HUES64 (cell line): ENCODE measurements at regions not wholly inside any gene's neighbourhood (a gene's known extent, or its start where the extent isn't known, plus 50 kb on each side); places are given as distances from the start of the nearest gene placed in this dataset.

Experiments used
- H3K27ac ChIP-seq: 2 replicates; pipeline ENCODE4 v1.7.0; 2013; ENCODE audit warnings: low read depth, low read length, inconsistent platforms
- H3K27me3 ChIP-seq: 2 replicates; pipeline ENCODE4 v1.6.1; 2013; ENCODE audit warnings: mild to moderate bottlenecking, low read length; ENCODE audit not compliant: insufficient read depth
- H3K36me3 ChIP-seq: 2 replicates; pipeline ENCODE4 v1.6.1; 2013; ENCODE audit warnings: mild to moderate bottlenecking, low read length; ENCODE audit not compliant: insufficient read depth
- H3K4me1 ChIP-seq: 2 replicates; pipeline ENCODE4 v1.6.1; 2013; ENCODE audit warnings: mild to moderate bottlenecking, low read length, moderate library complexity; ENCODE audit not compliant: insufficient read depth
- H3K4me3 ChIP-seq: 2 replicates; pipeline ENCODE4 v1.5.1; 2013; ENCODE audit warnings: mild to moderate bottlenecking, low read length, moderate library complexity
- H3K9ac ChIP-seq: 2 replicates; pipeline ENCODE4 v1.6.1; 2013; ENCODE audit warnings: mild to moderate bottlenecking, low read depth, low read length
- H3K9me3 ChIP-seq: 2 replicates; pipeline ENCODE4 v1.6.1; 2013; ENCODE audit warnings: low read depth, low read length; ENCODE audit not compliant: insufficient read depth
- WGBS: fragments of 150-250, 120-280 bp; methylation state at CpG from one replicate; pipeline ENCODE4 v1.1.7; 2013; ENCODE audit warnings: missing lambda C conversion rate; 5-methylcytosine and 5-hydroxymethylcytosine counted together

DNA sequence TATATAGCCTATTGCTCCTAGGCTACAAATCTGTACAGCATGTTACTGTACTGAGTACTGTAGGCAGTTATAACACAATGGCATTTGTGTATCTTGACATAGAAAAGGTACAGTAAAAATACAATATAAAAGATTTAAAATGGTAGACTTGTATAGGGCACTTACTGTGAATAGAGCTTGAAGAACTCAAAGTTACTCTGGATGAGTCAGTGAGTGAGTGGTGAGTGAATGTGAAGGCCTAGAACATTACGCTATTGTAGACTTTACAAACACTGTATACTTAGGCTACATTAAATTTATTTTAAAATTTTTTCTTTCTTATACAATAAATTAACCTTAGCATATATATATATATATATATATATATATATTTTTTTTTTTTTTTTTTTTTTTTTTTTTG, 140.0 kb upstream of the UBE2E1 start:
- no CpG with 5 or more reads among the region's 1 CpG for WGBS
- Histone ChIP-seq H3K9ac (no peak overlapping the region), H3K4me1 (no peaks in the 10 kb centered on the region; the same call in 1 of the 2 replicates), H3K27ac (no peak overlapping the region), H3K9me3 (no peaks in the 10 kb centered on the region), H3K27me3 (no peaks in the 10 kb centered on the region), H3K4me3 (no peak overlapping the region), H3K36me3 (no peaks in the 10 kb centered on the region)

- no peak overlapping the region for H3K27ac ChIP-seq
- no peak overlapping the region for H3K4me3 ChIP-seq
- no peaks in the 10 kb centered on the region for H3K27me3 ChIP-seq
- H3K36me3 ChIP-seq = no peaks in the 10 kb centered on the region
- H3K9ac ChIP-seq = no peak overlapping the region
- no peaks in the 10 kb centered on the region for H3K9me3 ChIP-seq
- no peaks in the 10 kb centered on the region; the same call in 1 of the 2 replicates for H3K4me1 ChIP-seq
- WGBS = 90% methylated on average over 3 of the region's 4 CpGs
These were observed 138.9 kb upstream of the UBE2E1 start for GRCh38 chr3:23666818-23667217.

DNA sequence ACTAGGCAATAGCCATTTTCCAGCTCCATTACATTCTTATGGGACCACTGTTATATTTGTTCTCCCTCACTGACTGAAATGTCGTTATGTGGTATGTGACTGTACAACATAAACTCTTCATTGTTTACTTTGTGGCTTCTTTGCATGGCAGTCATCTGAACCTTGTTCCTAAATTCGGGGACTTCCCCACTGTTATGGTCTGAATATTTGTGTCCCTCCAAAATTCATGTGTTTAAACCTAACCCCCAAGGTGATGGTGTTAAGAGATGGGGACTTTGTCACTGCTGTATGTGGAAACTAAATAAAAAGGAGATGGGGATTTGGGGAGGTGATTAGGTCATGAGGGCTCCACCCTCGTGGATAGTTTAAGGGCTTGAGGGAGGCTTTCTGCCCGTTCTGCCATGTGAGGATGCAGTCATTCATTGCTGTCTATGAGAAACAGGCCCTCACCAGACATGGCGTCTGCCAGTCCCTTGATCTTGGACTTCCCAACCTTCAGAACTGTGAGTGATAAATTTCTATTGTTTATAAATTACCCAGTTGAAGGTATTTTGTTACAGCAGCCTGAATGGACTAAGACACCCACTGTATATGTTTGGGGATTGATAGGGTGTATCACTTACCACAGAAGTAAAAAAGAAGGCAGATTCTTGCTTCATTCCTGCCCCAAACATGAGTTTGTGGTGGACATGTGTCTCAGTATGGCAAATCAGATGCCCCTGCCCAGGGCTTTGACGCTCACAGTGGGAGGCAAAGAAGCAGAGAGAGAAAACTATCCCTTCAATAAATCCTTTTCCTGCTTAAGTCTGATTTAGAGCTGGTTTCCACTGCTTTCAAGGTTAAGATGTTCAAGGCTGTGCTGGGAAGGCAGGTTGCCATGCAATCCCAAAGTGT, 138.0 kb upstream of the UBE2E1 start:
- H3K27me3 ChIP-seq = no peaks in the 10 kb centered on the region
- no peak overlapping the region for H3K9ac ChIP-seq
- WGBS = 92% methylated on average over 6 of the region's 6 CpGs
- no peaks in the 10 kb centered on the region for H3K9me3 ChIP-seq
- no peak overlapping the region for H3K4me3 ChIP-seq
- H3K27ac ChIP-seq = no peak overlapping the region
- no peaks in the 10 kb centered on the region for H3K36me3 ChIP-seq
- H3K4me1 ChIP-seq = no peaks in the 10 kb centered on the region; the same call in 1 of the 2 replicates

GRCh38 chr3:23668430-23668904, 137.3 kb upstream of the UBE2E1 start:
- Histone ChIP-seq H3K27me3 (no peaks in the 10 kb centered on the region), H3K36me3 (no peaks in the 10 kb centered on the region), H3K4me1 (no peaks in the 10 kb centered on the region; the same call in 1 of the 2 replicates), H3K9ac (no peak overlapping the region), H3K9me3 (no peaks in the 10 kb centered on the region), H3K27ac (no peak overlapping the region), H3K4me3 (no peak overlapping the region)
- 85% methylated on average over 4 of the region's 4 CpGs for WGBS

DNA sequence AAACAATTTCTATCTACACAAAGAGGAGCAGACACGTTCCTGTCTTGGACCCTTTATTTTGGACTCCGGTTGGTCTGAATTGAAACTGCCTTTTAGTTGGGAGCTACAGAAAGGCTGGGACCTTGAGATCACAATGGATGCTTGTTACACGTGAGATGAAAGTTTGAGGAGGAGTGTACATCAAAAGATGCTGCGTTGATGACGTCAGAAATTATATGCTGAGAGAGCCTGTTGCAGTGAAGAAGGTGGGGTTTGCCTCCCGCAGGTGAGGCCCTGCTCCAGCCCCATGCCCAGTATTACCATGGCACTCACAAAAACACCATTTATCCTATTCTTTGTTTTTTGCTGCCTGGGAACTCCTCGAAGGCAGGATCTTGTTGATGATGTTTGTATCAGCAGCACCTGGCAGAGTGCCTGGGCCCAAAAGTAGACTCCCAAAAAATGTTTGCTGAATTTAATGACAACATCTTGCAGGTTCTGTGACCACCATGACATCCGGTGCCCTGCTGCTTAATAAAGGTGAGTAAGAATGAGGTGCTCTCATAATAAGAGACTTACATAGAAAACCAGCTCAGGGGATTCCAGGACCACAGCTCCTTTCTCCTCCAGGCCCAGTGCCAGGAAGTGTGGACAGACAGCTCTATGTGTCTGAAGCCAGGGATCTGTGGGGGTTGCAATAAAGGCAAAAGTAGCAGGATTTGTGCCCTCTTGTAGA, 136.1 kb upstream of the UBE2E1 start:
- WGBS = 94% methylated on average over 8 of the region's 8 CpGs
- Histone ChIP-seq H3K9ac (no peak overlapping the region), H3K4me3 (no peak overlapping the region), H3K27me3 (no peaks in the 10 kb centered on the region), H3K4me1 (no peaks in the 10 kb centered on the region; the same call in 1 of the 2 replicates), H3K27ac (no peak overlapping the region), H3K9me3 (no peaks in the 10 kb centered on the region), H3K36me3 (no peaks in the 10 kb centered on the region)

DNA sequence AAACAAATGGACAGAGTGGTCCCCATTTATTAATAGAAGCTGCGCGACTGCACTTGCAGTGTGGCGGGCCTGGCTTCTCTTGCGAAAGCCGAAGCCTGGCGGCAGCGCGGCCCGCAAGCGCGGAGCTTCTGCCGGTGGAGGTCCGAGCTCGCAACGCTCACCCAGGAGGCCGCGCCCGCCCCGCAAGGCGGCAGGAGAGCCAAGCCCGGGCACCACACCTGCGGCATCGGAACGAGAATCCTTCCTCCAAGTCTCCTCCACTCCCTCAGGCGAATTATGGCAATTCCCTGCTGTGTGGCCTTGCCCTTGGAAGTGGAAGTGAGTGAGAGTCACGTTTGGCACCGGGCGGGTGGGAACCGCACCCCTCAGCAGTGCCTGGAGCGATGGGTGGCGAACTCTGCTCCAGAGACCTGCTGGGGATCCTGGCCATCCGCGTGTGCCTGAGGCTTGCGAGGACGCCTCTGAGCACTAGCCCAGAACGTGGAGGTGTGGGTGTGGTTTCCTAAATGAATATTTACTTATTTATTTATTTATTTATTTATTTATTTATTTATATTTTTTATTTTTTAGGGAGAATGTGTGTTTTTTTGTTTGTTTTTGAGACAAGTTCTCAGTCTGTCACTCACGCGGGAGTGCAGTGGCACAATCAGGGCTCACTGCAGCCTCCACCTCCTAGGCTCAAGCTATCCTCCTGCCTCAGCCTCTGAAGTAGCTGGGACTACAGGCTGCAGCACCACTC, 133.7 kb upstream of the UBE2E1 start:
- Histone ChIP-seq H3K9me3 (no peaks in the 10 kb centered on the region), H3K9ac (no peak overlapping the region), H3K27ac (no peak overlapping the region), H3K36me3 (no peaks in the 10 kb centered on the region), H3K4me1 (no peaks in the 10 kb centered on the region; the same call in 1 of the 2 replicates), H3K27me3 (no peaks in the 10 kb centered on the region), H3K4me3 (no peak overlapping the region)
- WGBS = 94% methylated on average over 37 of the region's 38 CpGs

GRCh38 chr3:23672628-23673027, 133.1 kb upstream of the UBE2E1 start:
- Histone ChIP-seq H3K4me1 (no peaks in the 10 kb centered on the region; the same call in 1 of the 2 replicates), H3K4me3 (no peak overlapping the region), H3K9me3 (no peaks in the 10 kb centered on the region), H3K27ac (no peak overlapping the region), H3K9ac (no peak overlapping the region), H3K27me3 (no peaks in the 10 kb centered on the region), H3K36me3 (no peaks in the 10 kb centered on the region)
- WGBS = 90% methylated on average over 2 of the region's 4 CpGs

DNA sequence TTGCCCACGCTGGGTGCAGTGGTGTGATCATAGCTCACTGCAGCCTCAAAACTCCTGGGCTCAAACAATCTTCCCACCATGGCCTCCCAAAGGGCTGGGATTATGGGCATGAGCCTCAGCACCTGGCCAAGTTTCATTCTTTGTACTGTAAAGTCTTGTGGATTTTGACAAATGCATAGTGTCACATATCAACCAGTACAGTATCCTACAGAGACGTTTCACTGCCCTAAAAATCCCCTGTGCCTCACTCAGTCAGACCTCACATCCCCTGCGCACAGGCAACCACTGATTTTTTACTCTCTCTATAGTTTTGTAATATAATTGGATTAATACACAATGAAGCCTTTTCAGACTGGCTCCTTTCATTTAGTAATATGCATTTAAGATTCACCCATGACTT, 130.7 kb upstream of the UBE2E1 start:
- Histone ChIP-seq H3K4me1 (no peaks in the 10 kb centered on the region), H3K27ac (no peak overlapping the region), H3K36me3 (no peaks in the 10 kb centered on the region), H3K9me3 (no peaks in the 10 kb centered on the region), H3K27me3 (no peaks in the 10 kb centered on the region), H3K4me3 (no peak overlapping the region), H3K9ac (no peak overlapping the region)
- WGBS = 98% methylated on average over 3 of the region's 3 CpGs

DNA sequence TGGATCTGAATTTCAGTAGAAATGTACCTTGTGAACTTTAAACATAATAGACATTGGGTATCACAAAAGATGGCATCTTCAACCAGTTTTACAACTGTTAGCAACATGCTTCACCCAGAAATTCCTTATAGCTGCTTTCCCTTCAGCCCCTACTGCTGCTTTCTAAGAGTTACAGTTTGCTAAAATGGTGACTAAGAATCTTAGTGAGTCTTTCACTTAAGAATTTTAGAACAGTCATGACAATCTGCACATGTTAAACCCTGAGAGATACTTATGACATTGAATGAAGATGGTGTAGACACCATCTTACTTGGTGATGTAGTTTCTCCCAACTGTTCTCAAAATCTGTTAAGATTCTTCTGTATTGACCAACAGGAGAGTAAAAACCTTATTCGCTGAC, 129.7 kb upstream of the UBE2E1 start:
- Histone ChIP-seq H3K27me3 (no peaks in the 10 kb centered on the region), H3K9ac (no peak overlapping the region), H3K36me3 (no peaks in the 10 kb centered on the region), H3K9me3 (no peaks in the 10 kb centered on the region), H3K4me3 (no peak overlapping the region), H3K27ac (no peak overlapping the region), H3K4me1 (no peaks in the 10 kb centered on the region)
- WGBS = 100% methylated on average over 1 of the region's 1 CpG

- WGBS = 80% methylated on average over 1 of the region's 1 CpG
- Histone ChIP-seq H3K4me1 (peaks cover 9% of the 10 kb centered on the region), H3K9ac (no peak overlapping the region), H3K36me3 (no peaks in the 10 kb centered on the region), H3K27ac (no peak overlapping the region), H3K4me3 (no peak overlapping the region), H3K27me3 (no peaks in the 10 kb centered on the region), H3K9me3 (no peaks in the 10 kb centered on the region)
These were observed 123.1 kb upstream of the UBE2E1 start for GRCh38 chr3:23682646-23683045.
